ENCODE measurements at regions not wholly inside any gene's neighbourhood (a gene's known extent, or its start where the extent isn't known, plus 50 kb on each side); places are given as distances from the start of the nearest gene placed in this dataset.
"Not testable (repeated sequence)": the region's sequence is repeated elsewhere in the genome, so short reads cannot be mapped to it uniquely, and the experiment has no call there.

DNA sequence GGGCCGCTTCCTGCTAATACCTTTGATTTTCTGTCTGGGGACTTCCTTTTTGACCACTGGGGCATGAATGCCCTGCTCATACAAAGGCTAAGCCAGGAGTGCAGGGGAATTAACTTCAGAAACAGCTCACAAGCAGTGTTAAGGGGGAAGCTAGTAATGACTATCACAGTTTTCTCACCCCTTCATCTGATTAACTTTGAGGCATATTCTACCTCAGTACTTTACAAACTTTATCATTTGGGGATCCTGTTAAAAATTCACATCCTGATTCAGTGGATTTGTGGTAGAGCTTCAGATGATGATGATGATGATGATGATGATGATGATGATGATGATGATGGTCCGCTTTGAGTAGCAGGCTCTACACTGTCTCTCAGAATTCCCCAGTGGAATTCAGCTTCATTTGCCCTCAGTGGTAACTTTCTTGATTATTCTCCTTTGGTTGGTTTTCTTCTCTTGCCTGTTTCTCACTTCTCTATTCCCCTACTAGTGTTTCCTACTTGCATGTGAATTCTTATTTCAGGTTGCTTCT is 78.4 kb upstream of the TMEM170B start:
- no peak overlapping the region for H3K4me3 ChIP-seq (ENCODE audit: low read length)
- no peak for DNase-seq (ENCODE audit: low read depth, low spot score)

DNA sequence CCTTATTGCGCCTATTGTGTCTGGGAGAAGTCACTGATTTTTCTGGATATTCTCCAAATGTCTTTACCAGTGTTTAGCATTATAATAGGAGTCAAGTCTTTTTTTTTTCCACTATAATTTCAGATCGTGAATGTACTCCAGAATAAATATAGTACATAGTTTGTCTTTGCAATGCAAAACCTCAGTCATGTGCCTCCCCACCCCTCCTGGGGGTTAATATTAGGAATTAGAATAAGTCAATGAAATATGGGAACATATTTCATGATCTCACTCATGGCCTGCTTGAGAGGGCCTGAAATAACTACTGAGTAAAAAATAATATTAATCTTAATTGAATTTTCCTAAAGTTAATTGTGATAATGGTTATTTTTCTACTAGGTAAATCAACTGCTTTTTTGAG is 79.0 kb upstream of the TMEM170B start:
- no peak for DNase-seq (ENCODE audit: low read depth, low spot score)
- no peak overlapping the region for H3K4me3 ChIP-seq (ENCODE audit: low read length)

DNA sequence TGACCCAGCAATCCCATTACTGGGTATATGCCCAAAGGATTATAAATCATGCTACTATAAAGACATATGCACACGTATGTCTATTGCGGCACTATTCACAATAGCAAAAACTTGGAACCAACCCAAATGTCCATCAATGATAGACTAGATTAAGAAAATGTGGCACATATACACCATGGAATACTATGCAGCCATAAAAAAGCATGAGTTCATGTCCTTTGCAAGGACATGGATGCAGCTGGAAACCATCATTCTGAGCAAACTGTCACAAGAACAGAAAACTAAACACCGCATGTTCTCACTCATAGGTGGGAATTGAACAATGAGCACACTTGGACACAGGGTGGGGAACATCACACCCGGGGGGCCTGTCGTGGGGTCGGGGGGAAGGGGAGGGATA is 80.1 kb upstream of the TMEM170B start:
- not testable (repeated sequence) for DNase-seq (ENCODE audit: low read depth, low spot score); H3K4me3 ChIP-seq (ENCODE audit: low read length)

DNA sequence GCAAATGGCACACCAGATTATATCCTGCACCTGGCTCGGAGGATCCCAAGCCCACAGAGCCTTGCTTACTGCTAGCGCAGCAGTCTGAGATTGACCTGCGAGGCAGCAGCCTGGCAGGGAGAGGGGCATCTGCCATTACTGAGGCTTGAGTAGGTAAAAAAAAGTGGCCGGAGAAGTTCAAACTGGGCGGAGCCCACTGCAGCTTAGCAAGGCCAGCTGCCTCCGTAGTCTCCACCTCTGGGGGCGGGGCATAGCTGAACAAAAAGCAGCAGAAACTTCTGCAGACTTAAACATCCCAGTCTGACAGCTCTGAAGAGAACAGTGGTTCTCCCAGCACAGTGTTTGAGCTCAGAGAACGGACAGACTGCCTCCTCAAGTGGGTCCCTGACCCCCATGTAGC is 85.4 kb upstream of the TMEM170B start:
- DNase-seq (ENCODE audit: low read depth, low spot score); H3K4me3 ChIP-seq (ENCODE audit: low read length): not testable (repeated sequence)

DNA sequence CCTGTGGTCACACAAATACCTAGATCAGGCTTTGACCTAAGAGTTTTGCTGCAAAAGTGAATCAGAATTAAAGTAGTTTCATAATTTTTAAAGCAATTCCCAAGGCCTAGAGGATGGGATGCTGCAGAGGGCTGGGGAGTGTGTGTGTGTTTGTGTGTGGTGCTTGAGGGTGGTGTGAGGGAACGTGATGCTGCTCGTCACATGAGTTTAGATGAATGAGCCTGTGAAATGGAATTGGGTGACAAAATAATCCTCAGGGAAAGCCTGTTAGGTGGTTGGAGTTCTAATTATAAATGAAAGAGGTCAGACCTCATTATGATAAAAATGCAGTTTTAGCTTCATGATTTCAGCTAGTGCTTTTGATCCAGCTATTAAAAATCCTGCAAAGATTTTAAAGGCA is 87.5 kb upstream of the TMEM170B start:
- H3K4me3 ChIP-seq (ENCODE audit: low read length), result no peak overlapping the region
- no peak for DNase-seq (ENCODE audit: low read depth, low spot score)

DNA sequence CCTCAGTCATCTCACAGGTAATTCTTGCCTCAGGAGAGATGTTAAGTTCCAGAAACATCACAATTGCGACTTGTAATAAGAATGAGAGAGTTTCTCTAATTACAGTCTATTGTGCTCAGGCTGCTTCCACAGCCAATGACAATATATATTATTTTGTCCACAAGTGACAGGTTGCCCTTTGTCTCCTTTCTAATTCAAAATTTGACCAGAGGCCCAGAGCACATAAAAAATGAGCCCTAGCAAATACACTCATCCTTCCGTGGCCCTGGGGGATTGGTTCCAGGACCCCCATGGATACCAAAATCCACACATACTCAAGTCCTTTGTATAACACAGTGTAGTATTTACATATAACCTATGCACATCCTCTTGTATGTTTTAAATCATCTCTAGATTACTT is 88.1 kb upstream of the TMEM170B start:
- no peak overlapping the region for H3K4me3 ChIP-seq (ENCODE audit: low read length)
- DNase-seq (ENCODE audit: low read depth, low spot score), result no peak

DNA sequence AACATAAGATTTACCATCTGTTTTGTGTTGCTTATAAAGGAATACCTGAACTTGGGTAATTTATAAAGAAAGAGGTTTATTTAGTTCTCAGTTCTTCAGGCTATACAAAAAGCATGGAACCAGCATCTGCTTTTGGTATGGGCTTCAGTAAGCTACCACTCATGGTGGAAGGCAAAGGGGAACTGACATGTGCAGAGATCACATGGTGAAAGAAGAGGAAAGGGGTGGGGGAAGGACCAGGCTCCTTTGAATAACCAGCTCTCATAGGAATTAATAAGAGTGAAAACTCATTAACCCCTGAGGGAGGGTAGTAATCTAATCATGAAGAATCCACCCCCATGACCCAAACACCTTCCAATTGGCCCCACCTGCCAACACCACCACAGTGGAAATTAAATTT is 89.5 kb upstream of the TMEM170B start:
- DNase-seq (ENCODE audit: low read depth, low spot score), result no peak

DNA sequence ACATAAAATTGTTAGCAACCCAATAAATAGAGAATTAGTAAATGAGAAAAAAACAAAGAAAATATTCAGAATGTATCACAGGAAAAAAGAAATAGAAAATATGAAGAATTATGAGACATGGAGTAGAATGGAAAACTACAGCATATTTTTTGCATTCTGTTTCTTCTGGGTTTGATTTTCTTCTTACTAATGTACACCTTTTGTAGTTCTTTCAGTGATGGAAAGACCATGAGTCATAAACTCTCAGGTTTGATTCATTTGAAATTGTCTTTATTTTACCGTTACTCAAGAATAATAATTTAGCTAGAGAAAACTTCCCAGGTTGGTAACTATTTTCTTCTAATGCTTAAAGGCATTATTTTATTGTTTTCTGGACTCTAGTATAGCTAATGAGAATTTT is 90.3 kb upstream of the TMEM170B start:
- H3K4me3 ChIP-seq (ENCODE audit: low read length), result no peak overlapping the region
- DNase-seq (ENCODE audit: low read depth, low spot score), result no peak

More for the DNA sequence above, 89.5 kb upstream of the TMEM170B start:
- H3K4me3 ChIP-seq (ENCODE audit: low read length), result no peak overlapping the region

DNA sequence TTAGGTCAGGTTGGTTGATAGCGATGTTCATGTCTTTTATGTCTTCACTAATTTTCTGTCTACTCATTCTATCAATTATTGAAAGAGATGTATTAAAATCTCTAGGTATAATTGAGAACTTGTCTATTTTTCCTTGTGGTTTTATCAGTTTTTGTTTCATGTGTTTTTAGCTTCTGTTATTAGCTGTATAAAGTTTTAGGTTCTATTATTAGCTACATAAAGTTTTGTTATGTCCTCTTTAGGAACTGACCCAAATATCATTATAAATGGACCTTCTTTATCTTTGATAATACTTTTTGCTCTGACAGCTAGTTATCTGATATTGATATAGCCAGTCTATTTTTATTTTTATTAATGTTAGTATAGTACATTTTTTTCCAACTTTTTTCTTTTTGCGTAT is 92.4 kb upstream of the TMEM170B start:
- no peak overlapping the region for H3K4me3 ChIP-seq (ENCODE audit: low read length)
- no peak for DNase-seq (ENCODE audit: low read depth, low spot score)

DNA sequence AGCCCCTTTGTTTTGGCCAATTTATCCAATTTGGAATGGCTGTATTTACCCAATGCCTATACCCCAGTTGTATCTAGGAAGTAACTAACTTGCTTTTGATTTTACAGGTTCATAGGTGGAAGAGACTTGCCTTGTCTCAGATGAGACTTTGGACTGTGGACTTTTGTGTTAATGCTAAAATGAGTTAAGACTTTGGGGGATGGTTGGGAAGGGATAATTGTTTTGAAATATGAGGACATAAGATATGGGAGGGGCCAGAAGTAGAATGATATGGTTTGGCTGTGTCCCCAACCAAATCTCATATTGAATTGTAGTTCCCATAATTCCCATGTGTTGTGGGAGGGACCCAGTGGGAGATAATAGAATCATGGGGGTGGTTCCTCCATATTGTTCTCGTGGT is 94.4 kb upstream of the TMEM170B start:
- not testable (repeated sequence) for DNase-seq (ENCODE audit: low read depth, low spot score); H3K4me3 ChIP-seq (ENCODE audit: low read length)

DNA sequence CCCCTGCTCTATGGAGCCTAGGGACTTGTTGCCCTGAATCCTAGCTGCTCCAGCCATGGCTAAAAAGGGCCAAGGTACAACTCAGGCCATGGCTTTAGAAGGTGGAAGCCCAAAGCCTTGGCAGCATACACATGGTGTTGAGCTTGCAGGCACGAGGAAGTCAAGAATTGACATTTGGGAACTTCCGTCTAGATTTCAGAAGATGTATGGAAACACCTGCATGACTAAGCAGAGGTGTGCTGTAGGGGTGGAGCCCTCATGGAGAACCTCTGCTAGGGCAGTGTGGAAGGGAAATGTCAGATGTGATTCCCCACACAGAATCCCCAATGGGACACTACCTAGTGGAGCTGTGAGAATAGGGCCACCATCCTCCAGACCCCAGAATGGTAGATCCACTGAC is 95.1 kb upstream of the TMEM170B start:
- DNase-seq (ENCODE audit: low read depth, low spot score), result no peak
- no peak overlapping the region for H3K4me3 ChIP-seq (ENCODE audit: low read length)

DNA sequence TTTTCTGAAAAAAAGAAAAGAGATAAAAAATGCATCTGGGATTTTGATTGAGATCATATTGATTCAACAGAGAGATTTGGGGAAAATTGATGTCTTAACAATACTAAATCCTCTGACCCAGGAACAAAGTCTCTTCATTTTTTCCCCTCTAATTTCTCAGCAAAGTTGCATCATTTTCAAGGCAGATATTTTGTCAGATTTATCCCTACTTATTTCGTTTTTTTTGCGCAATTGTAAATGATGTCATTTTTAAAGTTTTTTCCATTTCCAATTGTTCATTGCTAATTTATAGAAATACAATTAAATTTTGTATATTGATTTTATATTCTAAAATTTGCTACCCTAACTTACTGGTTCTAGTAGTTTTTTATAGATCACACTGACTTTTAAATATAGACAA is 97.7 kb upstream of the TMEM170B start:
- no peak for DNase-seq (ENCODE audit: low read depth, low spot score)
- no peak overlapping the region for H3K4me3 ChIP-seq (ENCODE audit: low read length)

DNA sequence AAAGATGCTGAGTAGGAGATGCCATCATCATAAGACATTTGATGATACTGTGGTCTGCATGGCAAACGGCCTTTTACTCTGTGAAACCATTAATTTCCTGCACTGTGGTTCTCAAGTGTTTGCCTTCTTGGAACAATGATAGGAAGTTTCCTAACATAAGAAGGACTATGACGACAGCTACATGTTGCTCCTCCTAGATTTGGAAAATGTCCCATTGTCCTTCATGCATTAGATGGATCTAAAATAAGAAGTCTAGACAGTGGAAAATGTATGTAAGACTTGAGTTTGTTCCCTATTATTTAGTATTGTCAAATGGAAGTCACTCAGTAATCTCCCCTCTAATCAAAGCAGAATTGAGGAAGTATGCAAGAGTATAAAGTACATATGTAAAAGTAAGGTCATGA is 98.5 kb upstream of the TMEM170B start:
- no peak for DNase-seq (ENCODE audit: low read depth, low spot score)
- H3K4me3 ChIP-seq (ENCODE audit: low read length), result no peak overlapping the region

DNA sequence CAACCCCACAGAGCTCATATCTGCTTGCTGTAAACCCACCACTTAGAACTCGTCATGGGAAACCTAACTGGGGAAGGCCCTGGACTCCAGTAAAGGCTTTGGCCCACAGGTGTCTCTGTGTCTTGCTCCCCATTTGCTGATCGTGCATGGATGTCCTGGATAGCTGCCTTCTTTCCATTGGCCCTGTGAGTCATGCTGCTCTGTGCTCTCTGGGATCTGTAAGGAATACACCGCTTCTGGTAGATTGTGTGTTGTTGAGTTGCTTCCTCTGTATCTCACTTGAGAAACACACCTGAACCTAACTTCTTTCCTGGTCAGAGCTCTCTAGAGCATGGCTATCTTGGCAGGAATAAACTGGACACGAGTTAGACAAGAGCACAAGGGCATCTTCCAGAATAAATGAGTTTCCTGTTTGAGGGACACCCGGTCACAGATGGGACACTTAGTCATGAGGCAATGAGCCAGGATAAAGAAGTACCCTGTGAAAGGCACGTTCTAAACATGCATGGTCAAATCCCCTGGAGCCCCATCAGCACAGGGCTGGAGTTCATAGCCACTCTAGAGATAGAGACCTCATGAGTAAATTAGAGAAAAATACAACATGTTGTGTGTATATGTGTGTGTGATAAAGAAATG is 99.6 kb upstream of the TMEM170B start:
- H3K4me3 ChIP-seq (ENCODE audit: low read length), result no peak overlapping the region
- DNase-seq (ENCODE audit: low read depth, low spot score), result no peak

DNA sequence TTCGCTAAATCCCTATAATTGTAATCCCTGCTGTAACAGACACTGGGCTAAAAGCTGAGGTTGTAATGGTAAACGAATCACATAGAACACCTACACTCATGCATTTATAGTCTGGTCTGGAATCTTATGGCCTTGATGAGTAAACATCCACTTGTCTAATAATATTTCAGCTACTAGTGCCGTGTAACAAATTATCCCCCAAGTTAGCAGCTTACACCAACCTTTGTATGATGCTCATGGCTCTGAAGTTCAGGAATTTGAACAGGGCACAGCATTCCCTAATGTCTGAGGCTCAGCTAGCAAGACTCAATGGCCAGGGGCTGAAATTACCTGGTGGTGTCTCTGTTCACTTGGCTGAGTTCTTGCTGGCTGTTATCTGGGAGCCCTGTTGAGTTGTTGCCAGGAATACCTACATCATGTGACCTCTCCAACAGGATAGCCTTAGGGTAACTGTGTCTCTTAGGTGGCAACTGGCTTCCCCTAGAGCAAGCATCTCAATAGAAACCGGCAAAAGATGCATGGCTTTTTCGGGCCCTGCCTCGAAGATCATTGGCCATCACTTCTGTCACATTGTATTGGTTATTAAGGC is 100.9 kb upstream of the TMEM170B start:
- no peak overlapping the region for H3K4me3 ChIP-seq (ENCODE audit: low read length)
- no peak for DNase-seq (ENCODE audit: low read depth, low spot score)

DNA sequence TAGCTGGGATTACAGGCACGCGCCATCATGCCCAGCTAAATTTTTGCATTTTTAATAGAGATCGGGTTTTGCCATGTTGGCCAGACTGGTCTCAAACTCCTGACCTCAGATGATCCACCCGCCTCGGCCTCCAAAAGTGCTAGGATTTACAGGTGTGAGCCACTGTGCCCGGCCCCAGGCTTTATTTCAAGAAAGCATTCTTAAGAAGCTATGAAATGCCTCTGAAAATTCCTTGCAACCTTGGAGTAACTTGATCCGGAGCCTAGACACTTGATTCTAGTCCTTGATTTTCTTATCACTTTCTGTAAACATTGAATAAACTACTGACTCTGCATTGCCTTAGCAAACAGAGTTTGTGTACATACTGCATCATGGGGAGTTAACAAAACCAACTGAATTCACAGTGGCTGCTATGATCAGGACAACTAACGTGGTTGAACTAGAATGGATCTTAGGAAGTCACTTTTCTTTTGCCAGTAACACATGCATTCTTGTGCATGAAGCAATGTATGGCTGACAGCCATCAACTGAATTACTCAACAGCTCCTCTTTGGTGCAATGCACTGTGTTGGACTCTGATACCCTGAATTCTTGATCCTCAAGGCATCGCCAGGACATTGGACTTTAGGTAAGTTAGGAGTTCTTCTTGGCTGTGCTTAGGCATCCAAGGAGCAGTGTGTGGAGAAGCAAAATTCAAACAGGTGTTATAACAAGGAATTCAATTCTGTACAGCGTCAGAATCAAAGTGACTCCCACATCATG is 102.8 kb upstream of the TMEM170B start:
- no peak overlapping the region for H3K4me3 ChIP-seq (ENCODE audit: low read length)
- DNase-seq (ENCODE audit: low read depth, low spot score), result no peak

DNA sequence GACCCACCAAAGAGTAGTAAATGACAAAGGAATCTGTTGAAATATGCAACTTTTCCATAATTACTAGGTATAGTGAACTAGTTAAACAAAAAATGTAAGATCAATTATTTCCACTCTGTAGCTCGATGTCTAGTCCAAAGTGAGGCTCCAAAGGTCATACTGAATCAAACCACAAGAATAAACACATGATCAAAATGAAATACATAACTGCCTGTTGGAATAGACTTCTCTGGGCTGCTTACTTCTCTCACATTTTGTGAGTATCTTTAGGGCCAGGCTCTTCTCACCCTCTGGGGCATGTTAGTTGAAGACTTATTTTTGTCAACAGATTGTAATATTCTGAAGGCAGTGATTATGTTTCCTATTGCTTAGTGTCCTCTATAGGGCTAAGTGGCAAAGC is 103.7 kb upstream of the TMEM170B start:
- DNase-seq (ENCODE audit: low read depth, low spot score), result no peak
- H3K4me3 ChIP-seq (ENCODE audit: low read length), result no peak overlapping the region

DNA sequence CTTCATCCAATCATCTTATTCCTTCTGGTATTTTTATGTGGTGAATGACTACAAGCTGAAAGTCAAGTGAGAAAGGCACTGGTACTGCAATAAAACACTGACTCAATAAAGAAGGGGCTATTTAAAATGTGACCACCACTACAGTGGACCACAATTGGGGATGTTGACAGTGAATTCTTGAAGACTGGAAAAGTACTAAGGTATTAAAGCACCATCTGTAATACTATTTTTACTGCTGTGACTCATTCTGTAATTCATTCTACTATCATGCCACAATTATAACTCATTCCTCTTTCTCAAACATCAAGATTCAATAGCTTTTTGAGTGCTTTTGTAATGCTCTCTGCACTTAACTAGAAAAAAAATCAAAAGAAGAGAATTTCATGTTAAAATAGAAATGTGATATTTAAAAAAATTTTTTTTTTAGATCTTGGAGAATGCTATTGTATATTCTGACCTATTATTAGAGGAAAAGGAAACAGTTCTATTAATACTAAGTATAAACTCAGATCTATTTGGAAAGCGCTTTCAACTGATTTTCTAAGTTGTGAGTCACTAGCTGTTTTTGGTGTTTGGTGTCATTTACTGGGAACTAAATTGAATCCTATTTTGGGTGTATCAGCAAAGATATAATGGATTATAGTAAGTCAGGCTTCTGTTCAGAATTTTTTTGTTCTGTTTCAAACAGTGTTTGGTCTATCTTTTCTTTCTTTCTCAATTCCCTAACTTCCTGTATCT is 104.7 kb upstream of the TMEM170B start:
- H3K4me3 ChIP-seq (ENCODE audit: low read length), result no peak overlapping the region
- no peak for DNase-seq (ENCODE audit: low read depth, low spot score)

DNA sequence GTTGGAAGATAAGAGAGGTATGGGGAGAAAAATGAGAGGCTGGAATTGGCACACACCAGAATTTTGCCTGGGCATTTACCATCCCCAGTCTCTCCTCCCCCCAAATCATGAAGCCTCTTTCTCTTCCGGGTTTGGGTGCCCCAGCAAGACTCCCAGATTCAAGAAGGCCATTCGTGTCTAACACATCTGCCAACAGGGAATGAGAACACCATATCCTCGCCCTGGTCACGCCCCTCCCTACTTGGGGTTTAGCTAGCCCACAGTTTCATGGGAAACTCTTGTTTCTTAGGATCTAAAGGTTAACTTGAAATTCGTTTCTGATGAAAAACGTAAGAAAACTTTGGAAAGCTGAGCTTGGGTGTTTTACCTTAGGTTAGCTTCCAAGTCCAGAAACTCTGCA is 105.5 kb upstream of the TMEM170B start:
- no peak for DNase-seq (ENCODE audit: low read depth, low spot score)
- no peak overlapping the region for H3K4me3 ChIP-seq (ENCODE audit: low read length)

DNA sequence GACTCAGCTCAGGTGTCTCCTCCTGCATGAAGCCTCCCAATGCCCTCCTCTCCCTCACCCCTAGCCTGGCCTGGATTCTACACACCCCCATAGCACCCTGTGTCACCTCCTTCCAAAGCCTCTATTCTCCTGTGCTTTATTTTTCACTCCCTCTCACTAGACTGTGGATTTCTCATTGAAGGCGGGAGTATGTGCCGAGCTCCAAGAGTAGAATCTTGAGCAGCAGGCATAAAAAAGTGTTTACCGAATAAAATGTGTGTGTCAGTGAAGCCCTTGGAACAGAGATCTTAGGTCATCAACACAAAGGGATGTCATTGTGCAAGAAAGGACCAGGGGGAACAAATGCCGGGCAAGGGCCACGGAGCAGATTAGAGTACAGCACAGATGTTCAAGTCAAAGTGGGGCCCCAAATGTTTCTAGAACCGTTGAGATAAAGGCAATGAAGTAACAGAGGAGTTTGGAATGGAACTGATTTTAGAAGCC is 106.1 kb upstream of the TMEM170B start:
- no peak overlapping the region for H3K4me3 ChIP-seq (ENCODE audit: low read length)

More for the DNA sequence above, 106.1 kb upstream of the TMEM170B start:
- no peak for DNase-seq (ENCODE audit: low read depth, low spot score)

Measured in Jurkat, Clone E6-1 (cell line).